ENCODE measurements at regions not wholly inside any gene's neighbourhood (a gene's known extent, or its start where the extent isn't known, plus 50 kb on each side); places are given as distances from the start of the nearest gene placed in this dataset.

- TF ChIP-seq CTCF (IDR thresholded peaks at IDR 0.05) = no peak
- no peak for TF ChIP-seq POLR2A (IDR thresholded peaks at IDR 0.05)
- TF ChIP-seq POLR2AphosphoS5 (IDR thresholded peaks at IDR 0.05; ENCODE audit: insufficient read depth in 1 of 2, low read depth in 1 of 2) = no peak
Observed at GRCh38 chr15:53266176-53266575, 476.0 kb upstream of the ONECUT1 start.

All from vagina (tissue), 2 donors.